NCI-H1417 (cell line): ENCODE measurements at regions not wholly inside any gene's neighbourhood (a gene's known extent, or its start where the extent isn't known, plus 50 kb on each side); places are given as distances from the start of the nearest gene placed in this dataset.
"Not testable (repeated sequence)": the region's sequence is repeated elsewhere in the genome, so short reads cannot be mapped to it uniquely, and the experiment has no call there.

Source experiments
- DNase-seq, 3 experiments: peaks; one replicate each; lab custom pipeline; 2025; lab: John Stamatoyannopoulos, UW

- DNase-seq: no peak
Observed at GRCh38 chr5:92884469-92884868, 696.5 kb downstream of the NR2F1-AS1 start.

GRCh38 chr5:92879806-92880543, 701.0 kb downstream of the NR2F1-AS1 start:
- no peak for DNase-seq

- DNase-seq: no peak
Observed at GRCh38 chr5:92874790-92875189, 706.2 kb downstream of the NR2F1-AS1 start.

DNA sequence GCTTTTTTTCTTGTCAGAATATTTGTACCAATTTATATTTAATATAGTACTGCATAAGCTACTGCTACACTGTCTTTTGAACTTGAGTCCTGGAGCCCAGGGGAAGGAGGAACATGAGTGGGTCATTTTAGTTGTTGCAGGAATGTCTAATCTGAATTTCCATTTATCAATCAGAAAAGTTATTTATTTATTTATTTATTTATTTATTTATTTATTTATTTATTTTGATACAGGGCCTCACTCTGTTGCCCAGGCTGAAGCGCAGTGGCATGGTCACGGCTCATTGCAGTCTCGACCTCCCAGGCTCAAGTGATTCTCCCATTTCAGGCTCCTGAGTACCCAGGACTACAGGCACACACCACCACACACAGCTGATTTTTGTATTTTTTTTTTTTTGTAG, 712.6 kb downstream of the NR2F1-AS1 start:
- DNase-seq: no peak

DNA sequence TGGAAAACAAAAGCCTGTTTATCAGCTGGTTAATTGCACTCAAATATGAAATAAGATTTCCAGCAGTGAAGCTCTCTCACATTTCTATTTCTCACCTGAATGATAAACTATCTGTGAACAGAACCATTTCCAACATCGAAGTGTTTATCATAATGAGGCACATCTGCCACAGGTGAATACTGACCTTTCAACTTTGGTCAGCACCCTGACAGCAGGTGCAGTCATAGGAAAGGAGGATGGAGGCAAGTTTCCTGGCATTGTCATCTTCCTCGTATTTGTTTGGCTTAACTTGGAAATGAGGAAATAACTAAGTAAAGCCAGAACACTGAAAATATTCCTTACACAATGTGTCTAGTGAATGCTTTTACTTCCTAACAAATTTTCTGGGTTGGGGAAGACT, 716.4 kb downstream of the NR2F1-AS1 start:
- no peak for DNase-seq

- DNase-seq: no peak
Observed at GRCh38 chr5:92863666-92864065, 717.4 kb downstream of the NR2F1-AS1 start.

DNA sequence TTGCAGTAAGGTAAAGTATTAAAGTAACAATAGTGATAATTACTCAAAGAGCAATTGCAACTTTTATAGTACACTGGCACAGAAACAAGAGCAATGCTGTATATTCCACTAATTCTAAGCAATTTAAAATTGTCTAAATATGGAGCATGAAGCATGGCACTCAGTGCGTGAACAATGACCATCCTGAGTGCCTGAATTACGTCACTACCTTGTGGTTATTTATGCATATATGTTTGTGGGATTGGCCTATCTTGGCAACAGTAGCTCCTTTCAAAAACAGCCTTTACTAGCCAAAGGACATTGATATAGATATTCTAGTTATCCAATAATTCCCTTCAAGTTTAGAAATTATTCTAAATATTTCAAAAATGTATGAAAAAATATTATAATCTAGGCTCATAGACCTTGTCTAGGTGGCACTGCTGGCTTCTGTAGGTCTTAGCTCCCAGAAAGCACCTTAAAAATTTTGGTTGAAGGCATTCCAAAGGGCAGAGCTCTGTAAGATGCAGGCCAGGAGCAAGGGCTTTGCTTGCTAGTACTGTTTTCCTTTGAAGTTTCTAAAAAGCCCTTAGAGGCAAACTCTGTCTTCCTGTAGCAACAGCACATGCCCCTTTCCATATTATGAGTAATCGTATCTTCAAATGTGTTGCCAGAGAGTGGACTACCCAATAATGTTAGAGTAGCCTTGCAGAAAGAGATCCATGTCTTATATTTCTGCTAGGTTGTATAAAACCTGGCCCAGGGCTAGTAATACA, 719.3 kb downstream of the NR2F1-AS1 start:
- DNase-seq: no peak

DNA sequence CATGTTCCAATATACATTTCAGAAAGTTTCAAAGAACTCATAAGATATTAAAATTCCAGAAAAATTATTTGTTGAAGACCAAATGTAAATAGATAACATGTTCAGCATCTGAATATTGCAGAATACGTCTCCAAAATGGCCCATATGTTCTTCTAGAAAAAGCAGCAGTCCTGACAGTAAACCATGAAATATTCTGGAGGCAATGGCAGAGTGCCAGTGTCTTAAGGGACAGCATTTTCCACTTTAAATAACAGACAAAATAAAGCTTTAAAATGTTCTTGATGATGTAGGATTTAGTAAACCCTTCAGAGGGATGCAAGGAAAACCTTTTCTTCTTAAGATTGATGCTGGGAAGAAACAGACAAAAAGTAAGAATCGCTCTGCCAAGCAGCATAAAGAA, 721.0 kb downstream of the NR2F1-AS1 start:
- DNase-seq: no peak

GRCh38 chr5:92852219-92852618, 728.8 kb downstream of the NR2F1-AS1 start:
- DNase-seq: peak in 1 of 3 experiments; percentile 36

GRCh38 chr5:92850886-92851285, 730.1 kb downstream of the NR2F1-AS1 start:
- no peak for DNase-seq

- no peak for DNase-seq
Observed at GRCh38 chr5:92849756-92850155, 731.3 kb downstream of the NR2F1-AS1 start.

DNA sequence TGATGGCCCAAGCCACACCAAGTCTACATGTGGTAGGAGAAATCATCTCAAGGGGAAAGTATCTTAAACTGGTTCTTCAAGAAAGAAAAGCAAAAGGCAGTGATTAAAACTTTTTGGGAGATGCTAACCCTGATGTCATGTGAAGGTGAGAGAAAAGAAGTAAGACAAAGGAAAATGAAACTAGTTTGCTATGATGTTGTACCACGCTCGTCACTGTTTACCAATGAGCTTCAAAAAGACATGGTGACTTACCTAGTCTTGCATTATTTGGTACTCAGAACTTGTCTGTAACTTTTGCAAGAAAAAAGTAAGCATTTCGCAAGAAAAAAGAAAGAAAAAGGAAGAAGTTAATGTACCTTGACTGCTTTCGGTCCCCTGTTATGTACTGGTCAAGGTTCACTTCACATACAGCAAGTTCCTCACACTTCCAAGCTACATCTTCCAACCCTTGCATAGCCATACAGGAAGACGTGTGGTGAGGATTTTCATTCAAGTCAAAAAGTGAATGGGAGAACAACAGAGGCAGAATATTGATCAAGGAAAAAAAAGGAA, 739.3 kb downstream of the NR2F1-AS1 start:
- no peak for DNase-seq

GRCh38 chr5:92838253-92838652, 742.8 kb downstream of the NR2F1-AS1 start:
- DNase-seq: peak; percentile 1 to 61 (median 7)

DNA sequence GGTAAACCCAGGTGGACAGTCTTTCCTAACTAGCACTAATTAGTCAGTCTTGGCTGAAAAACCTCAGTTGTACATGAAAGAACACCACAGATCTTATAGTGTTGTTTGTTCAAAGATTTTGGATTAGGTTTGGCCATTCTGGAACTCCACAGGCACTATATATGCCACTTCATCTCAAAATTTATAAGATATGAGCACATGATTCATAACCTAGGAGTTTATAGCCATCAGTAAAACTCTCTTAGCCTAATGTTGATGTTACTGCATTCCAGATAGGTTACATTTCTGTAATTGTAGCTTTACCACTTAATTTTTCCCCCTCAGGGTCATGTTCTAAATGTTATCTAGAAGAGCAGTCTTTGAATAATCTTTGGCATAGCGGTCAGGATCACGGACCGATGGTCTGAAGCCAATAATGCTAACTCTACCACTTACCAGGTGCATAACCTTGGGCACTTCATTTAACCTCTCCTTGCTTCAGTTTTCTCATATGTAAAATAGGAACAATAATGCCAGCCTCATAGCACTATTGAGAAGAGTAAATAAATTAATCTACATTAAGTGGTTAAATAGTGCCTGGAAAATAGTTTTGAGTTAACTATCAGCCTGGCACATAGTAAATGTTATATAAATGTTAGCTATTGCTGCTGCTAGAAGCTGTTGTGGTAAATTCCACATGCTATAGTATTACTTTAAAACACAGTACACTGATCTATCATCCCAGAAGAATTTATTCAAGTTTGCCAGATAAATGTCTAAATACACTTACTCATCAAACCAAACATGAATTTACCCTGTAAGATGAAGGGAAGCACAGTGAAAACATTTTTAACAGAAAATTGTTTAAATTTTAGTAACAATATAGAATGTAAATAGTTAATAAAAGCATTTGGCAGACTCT, 743.9 kb downstream of the NR2F1-AS1 start:
- no peak for DNase-seq

GRCh38 chr5:92835712-92836111, 745.3 kb downstream of the NR2F1-AS1 start:
- no peak for DNase-seq

DNA sequence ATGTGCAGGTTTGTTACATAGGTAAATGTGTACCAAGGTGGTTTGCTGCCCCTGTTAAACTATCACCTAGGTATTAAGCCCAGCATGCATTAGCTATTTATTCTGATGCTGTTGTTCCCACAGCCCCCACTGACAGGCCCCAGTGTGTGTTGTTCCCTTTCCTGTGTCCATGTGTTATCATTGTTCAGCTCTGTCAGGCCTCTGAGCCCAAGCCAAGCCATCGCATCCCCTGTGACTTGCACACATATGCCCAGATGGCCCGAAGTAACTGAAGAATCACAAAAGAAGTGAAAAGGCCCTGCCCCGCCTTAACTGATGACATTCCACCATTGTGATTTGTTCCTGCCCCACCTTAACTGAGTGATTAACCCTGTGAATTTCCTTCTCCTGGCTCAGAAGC, 757.5 kb downstream of the NR2F1-AS1 start:
- DNase-seq: not testable (repeated sequence)

DNA sequence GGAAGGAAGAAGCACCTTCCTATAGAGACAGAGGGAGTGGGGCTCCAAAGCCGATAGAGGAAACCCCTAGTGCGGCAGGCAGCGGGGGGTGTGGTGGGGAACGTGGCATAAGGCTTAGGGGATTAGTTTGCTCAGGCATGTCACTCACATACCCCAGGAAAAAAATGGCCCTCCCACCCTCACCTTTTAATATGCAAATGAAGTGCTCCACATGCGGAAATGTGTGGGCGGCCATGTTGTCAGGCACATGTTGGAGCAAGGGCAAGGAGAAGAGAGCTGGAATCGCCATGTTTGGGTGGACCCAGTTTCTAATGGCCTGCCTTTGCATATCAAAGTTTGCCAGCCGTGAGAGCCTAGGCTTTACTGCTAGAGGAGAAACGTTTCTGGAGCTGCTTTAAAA, 758.8 kb downstream of the NR2F1-AS1 start:
- no peak for DNase-seq

DNA sequence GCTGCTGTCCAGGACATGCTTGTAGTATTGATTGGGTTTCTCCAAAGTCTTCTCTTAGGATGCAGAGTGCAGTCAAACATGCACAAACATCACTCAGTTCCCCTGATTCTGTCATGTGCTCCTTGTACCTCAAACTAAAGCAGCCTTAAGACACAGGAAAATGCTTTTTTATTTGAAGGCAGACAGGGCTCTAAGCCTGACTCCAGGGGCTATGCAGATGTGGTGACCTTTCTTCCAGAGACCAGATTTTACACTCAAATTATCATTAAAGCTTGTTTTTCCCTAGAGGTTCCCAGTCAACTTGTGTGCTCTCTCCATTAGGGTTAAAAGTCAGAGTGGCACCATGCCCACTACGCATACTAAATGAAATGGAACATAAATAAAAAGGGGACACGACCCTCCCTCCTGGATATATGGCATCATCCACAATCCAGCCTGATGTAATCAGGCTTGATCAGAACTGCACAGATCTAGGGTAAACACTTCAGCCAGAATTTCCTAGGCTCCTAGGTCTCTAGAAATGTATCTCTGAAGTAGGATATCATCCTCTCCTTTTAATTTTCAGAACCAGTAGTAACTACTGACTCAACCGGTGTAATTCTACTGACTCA, 771.1 kb downstream of the NR2F1-AS1 start:
- DNase-seq: no peak

DNA sequence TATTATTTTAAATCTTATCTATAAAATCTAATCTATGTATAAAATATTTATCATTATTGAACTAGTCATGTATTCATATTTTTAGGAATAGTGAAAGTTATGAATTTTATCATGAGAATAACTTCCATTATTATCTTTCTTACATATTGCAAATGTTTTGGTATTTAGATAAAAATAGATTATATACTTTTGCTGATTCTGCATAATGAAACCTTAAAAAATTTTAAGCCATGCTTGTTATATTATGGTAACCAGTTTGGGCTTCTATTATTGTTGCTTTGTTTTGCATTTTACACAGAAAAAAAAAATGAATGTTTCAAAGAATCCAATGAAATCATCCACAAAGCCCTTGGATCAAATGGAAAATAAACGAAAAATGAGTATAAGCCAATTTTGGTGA, 772.5 kb downstream of the NR2F1-AS1 start:
- no peak for DNase-seq

DNA sequence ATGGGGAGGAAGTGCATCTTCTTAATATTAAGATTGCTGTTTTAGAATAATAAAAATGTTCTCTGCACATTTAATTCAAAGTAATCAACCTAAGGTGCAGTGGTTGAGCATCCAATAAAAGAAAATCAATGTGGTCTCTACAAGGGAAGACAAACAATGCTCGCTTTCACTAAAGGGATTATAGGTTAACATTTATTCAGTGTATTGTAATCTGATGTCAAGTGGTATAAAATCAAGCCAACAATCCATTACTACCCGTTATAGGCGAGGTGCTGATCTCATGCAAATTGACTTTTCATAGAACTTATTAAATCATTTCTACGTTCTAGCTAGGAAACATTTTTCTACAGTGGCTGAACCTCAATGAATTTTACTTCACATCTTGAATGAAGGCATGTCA, 773.9 kb downstream of the NR2F1-AS1 start:
- DNase-seq: no peak

DNA sequence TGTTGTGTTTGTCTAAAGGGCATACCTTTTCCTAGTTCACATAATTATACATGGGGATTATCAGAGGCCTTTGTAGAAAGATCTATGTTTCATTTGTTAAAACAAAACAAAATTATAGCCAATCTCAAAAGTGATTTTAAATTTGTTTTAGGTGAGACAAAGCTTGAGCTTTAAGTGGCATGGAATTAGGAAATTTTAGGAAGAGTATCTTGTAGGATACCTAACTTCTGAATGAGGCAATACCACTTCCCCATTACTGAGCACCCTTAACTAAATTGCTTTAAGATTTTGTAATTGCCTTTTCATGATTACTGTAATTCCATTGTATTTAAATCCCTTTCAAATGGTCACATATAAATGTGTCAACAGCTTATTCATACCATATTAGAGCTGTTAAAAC, 775.6 kb downstream of the NR2F1-AS1 start:
- DNase-seq: no peak

DNA sequence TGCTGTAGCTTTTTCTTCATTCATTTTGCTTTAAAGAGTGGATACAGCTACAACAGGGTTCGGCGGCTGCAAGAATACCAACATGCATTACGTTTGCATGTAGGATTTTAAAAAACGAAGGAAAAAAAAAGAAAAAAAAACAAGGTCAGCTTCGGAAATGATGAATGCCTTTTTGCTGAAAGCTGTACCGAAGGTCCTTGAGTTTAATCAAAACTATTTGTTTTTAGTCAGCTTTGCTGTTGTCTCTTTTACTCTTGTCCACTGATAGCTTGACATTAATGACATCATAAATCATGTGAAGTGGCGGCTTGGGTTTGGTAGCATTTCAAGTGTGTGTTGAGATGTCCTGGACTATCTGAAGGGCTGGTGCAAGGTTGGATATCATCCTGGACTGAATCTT, 779.1 kb downstream of the NR2F1-AS1 start:
- peak; percentile 45 to 91 (median 88) for DNase-seq
